GM06990 (cell line): ENCODE measurements at regions not wholly inside any gene's neighbourhood (a gene's known extent, or its start where the extent isn't known, plus 50 kb on each side); places are given as distances from the start of the nearest gene placed in this dataset.

Source experiments
- DNase-seq: peaks from one replicate; pipeline ENCODE4 v3.0.0-alpha.2; 2011; ENCODE audit not compliant: insufficient read length; ENCODE audit errors: extremely low read depth
- H3K27me3 ChIP-seq: replicated peaks from 2 replicates; pipeline ENCODE4 v1.6.0; 2011; ENCODE audit warnings: low read length; ENCODE audit not compliant: control insufficient read depth, insufficient read depth
- H3K36me3 ChIP-seq: 2 replicates; pipeline ENCODE4 v1.5.1; 2011; ENCODE audit warnings: low read length; ENCODE audit not compliant: control insufficient read depth, insufficient read depth
- H3K4me3 ChIP-seq: replicated peaks from 2 replicates; pipeline ENCODE4 v1.5.1; 2011; ENCODE audit warnings: low read depth, mild to moderate bottlenecking, control low read depth, low read length
- TF ChIP-seq, protein P1 (sequence below): IDR thresholded peaks from 2 replicates; pipeline ENCODE4 v1.5.1; 2011; ENCODE audit warnings: low read length, control low read depth, mild to moderate bottlenecking, inconsistent platforms; ENCODE audit not compliant: insufficient read depth, poor library complexity, severe bottlenecking

- H3K4me3 ChIP-seq = no peak overlapping the region
These were observed 327.7 kb downstream of the DHX35 start for GRCh38 chr20:39289831-39290230.

DNA sequence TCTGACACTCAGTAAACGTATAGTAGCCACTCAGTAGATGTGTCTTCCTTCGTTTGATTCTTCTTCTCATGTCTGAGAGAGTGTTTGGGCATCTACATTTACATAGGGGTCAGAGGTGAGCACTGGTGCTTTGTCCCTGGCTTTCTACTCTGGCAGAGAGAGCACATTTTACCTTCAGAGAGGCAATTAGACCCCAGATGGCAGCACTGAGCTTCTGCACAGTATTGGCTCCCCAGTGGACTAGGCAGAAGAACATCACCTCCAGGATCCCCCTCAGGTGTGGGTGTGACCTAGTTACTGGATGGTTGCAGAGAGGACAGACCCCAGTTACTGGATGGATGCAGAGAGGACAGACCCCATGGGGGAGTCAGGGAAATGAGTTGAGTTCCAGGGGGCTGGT, 327.2 kb downstream of the DHX35 start:
- Histone ChIP-seq H3K4me3 (no peak overlapping the region), H3K27me3 (no peaks in the 10 kb centered on the region), H3K36me3 (no peaks in the 10 kb centered on the region)
- DNase-seq = no peak
- TF ChIP-seq, protein P1, sequence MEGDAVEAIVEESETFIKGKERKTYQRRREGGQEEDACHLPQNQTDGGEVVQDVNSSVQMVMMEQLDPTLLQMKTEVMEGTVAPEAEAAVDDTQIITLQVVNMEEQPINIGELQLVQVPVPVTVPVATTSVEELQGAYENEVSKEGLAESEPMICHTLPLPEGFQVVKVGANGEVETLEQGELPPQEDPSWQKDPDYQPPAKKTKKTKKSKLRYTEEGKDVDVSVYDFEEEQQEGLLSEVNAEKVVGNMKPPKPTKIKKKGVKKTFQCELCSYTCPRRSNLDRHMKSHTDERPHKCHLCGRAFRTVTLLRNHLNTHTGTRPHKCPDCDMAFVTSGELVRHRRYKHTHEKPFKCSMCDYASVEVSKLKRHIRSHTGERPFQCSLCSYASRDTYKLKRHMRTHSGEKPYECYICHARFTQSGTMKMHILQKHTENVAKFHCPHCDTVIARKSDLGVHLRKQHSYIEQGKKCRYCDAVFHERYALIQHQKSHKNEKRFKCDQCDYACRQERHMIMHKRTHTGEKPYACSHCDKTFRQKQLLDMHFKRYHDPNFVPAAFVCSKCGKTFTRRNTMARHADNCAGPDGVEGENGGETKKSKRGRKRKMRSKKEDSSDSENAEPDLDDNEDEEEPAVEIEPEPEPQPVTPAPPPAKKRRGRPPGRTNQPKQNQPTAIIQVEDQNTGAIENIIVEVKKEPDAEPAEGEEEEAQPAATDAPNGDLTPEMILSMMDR = peak; percentile 66

More at GRCh38 chr20:39289831-39290230, 327.7 kb downstream of the DHX35 start:
- no peaks in the 10 kb centered on the region for H3K36me3 ChIP-seq
- TF ChIP-seq, protein P1 = no peak
- no peak for DNase-seq
- no peaks in the 10 kb centered on the region for H3K27me3 ChIP-seq

DNA sequence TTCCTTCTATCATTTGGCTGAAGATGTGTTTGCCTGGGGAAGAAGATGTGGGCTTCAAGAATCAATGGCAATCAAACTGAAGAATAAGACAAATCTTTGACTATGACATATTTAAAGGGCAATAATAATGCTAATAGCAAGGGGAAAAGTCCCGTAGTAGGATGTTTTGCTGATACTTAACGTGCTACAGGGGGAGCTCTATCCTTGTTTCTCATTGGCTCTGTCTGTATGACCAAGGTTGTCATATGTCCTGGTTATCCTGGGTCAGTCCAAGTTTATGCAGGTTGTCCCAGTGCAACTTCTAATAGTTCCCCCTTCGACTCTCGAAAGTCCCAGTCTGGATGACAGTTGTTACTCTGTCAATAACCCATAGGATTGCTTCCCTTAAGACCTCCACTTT, 321.3 kb downstream of the DHX35 start:
- no peaks in the 10 kb centered on the region for H3K36me3 ChIP-seq
- H3K4me3 ChIP-seq = no peak overlapping the region
- TF ChIP-seq, protein P1 = peak; percentile 15
- H3K27me3 ChIP-seq = no peaks in the 10 kb centered on the region; the same call in 1 of the 2 replicates
- no peak for DNase-seq

- TF ChIP-seq, protein P1 = no peak
- no peaks in the 10 kb centered on the region; the same call in 1 of the 2 replicates for H3K27me3 ChIP-seq
- H3K36me3 ChIP-seq = no peaks in the 10 kb centered on the region
- DNase-seq = no peak
- no peak overlapping the region for H3K4me3 ChIP-seq
These were observed 320.5 kb downstream of the DHX35 start for GRCh38 chr20:39282619-39283092.

- H3K4me3 ChIP-seq = no peak overlapping the region
- H3K36me3 ChIP-seq = no peaks in the 10 kb centered on the region
- TF ChIP-seq, protein P1 = no peak
- no peaks in the 10 kb centered on the region; the same call in 1 of the 2 replicates for H3K27me3 ChIP-seq
- no peak for DNase-seq
These were observed 318.7 kb downstream of the DHX35 start for GRCh38 chr20:39280875-39281274.
